HL-60 (cell line): ENCODE measurements at regions not wholly inside any gene's neighbourhood (a gene's known extent, or its start where the extent isn't known, plus 50 kb on each side); places are given as distances from the start of the nearest gene placed in this dataset.

Source experiments
- DNase-seq, 2 experiments: peaks; one replicate each; pipeline ENCODE4 v3.0.0-alpha.2; 2010 to 2020; ENCODE audit warnings: low read depth in 1 of 2, low spot score in 1 of 2
- H3K27ac ChIP-seq: fragments of 250-450 bp; sonication (Bioruptor Pico); replicated peaks from 2 replicates; pipeline ENCODE4 v1.5.1; 2020; ENCODE audit warnings: mild to moderate bottlenecking, moderate library complexity
- H3K27me3 ChIP-seq: fragments of 250-450 bp; sonication (Bioruptor Pico); 2 replicates; pipeline ENCODE4 v1.5.1; 2021; ENCODE audit warnings: mild to moderate bottlenecking, moderate library complexity; ENCODE audit not compliant: insufficient read depth, poor library complexity, severe bottlenecking
- H3K4me3 ChIP-seq: replicated peaks from 2 replicates; pipeline ENCODE4 v1.5.1; 2011; ENCODE audit warnings: mild to moderate bottlenecking, control low read depth, low read length; ENCODE audit not compliant: insufficient read depth
- CTCF ChIP-seq: IDR thresholded peaks from one replicate; pipeline ENCODE4 v1.5.1; 2011; ENCODE audit warnings: low read length, control low read depth, inconsistent platforms; ENCODE audit not compliant: insufficient read depth
- GABPA ChIP-seq: IDR thresholded peaks from 2 replicates; pipeline ENCODE4 v1.6.1; 2012; ENCODE audit warnings: low read depth
- POLR2AphosphoS5 ChIP-seq: IDR thresholded peaks from 2 replicates; pipeline ENCODE4 v1.6.1; 2012; ENCODE audit warnings: low read depth
- REST ChIP-seq: IDR thresholded peaks from 2 replicates; pipeline ENCODE4 v1.6.1; 2012; ENCODE audit warnings: low read depth; ENCODE audit not compliant: insufficient replicate concordance
- SPI1 ChIP-seq: IDR thresholded peaks from 2 replicates; pipeline ENCODE4 v1.6.1; 2012; ENCODE audit warnings: low read depth, mild to moderate bottlenecking, borderline replicate concordance

- Histone ChIP-seq H3K4me3 (no peak overlapping the region), H3K27me3 (no peaks in the 10 kb centered on the region), H3K27ac (no peak overlapping the region)
- no peak for DNase-seq
- TF ChIP-seq GABPA (no peak), POLR2AphosphoS5 (no peak), SPI1 (no peak), CTCF (no peak), REST (no peak)
These were observed 55.4 kb upstream of the CDH12 start for GRCh38 chr5:22908586-22908985.

- no peak for DNase-seq
- H3K27me3 ChIP-seq = no peaks in the 10 kb centered on the region
- TF ChIP-seq POLR2AphosphoS5 (no peak), CTCF (no peak)
- H3K4me3 ChIP-seq = no peak overlapping the region
- H3K27ac ChIP-seq = no peak overlapping the region
These were observed 55.0 kb upstream of the CDH12 start for GRCh38 chr5:22908129-22908528.
